Trophoblast cell (in vitro differentiated cells and primary cell): ENCODE measurements at regions not wholly inside any gene's neighbourhood (a gene's known extent, or its start where the extent isn't known, plus 50 kb on each side); places are given as distances from the start of the nearest gene placed in this dataset.
A peak's percentile ranks its signal among the peaks of the same experiment; 100 is the strongest.

ENCODE experiments used
- DNase-seq, 2 donors: peaks; one replicate each; pipeline ENCODE4 v3.0.0-alpha.2; 2016
- H2AFZ ChIP-seq: 2 replicates; pipeline ENCODE4 v1.6.1; 2013; ENCODE audit warnings: low read length, moderate library complexity, mild to moderate bottlenecking; ENCODE audit not compliant: insufficient read depth, poor library complexity
- H2AK5ac ChIP-seq: 2 replicates; pipeline ENCODE4 v1.6.1; 2013; ENCODE audit warnings: mild to moderate bottlenecking, low read length
- H2BK120ac ChIP-seq: 2 replicates; pipeline ENCODE4 v1.6.1; 2013; ENCODE audit warnings: low read length, mild to moderate bottlenecking, moderate library complexity; ENCODE audit not compliant: insufficient read depth, poor library complexity
- H2BK12ac ChIP-seq: 2 replicates; pipeline ENCODE4 v1.6.1; 2013; ENCODE audit warnings: mild to moderate bottlenecking, low read length, moderate library complexity
- H2BK5ac ChIP-seq: 2 replicates; pipeline ENCODE4 v1.6.1; 2013; ENCODE audit warnings: low read length, low read depth, moderate library complexity, mild to moderate bottlenecking; ENCODE audit not compliant: poor library complexity
- H3K14ac ChIP-seq: 2 replicates; pipeline ENCODE4 v1.6.1; 2013; ENCODE audit warnings: mild to moderate bottlenecking, low read length
- H3K18ac ChIP-seq: 2 replicates; pipeline ENCODE4 v1.6.1; 2013; ENCODE audit warnings: mild to moderate bottlenecking, low read length
- H3K23ac ChIP-seq: 2 replicates; pipeline ENCODE4 v1.6.1; 2013; ENCODE audit warnings: low read length
- H3K27ac ChIP-seq: 2 replicates; pipeline ENCODE4 v1.5.1; 2013; ENCODE audit warnings: low read depth, mild to moderate bottlenecking, inconsistent platforms, low read length, moderate library complexity
- H3K27me3 ChIP-seq: 2 replicates; pipeline ENCODE4 v1.6.1; 2013; ENCODE audit warnings: inconsistent platforms, mild to moderate bottlenecking, low read length, moderate library complexity; ENCODE audit not compliant: insufficient read depth
- H3K36me3 ChIP-seq, 2 experiments: 1 replicate in 1 of 2; 2 replicates in 1 of 2; pipeline ENCODE4 v1.6.1; 2013; ENCODE audit warnings: low read length in 2 of 2, mild to moderate bottlenecking in 2 of 2, moderate library complexity in 1 of 2; ENCODE audit not compliant: insufficient read depth in 2 of 2, control insufficient read depth in 1 of 2
- H3K4ac ChIP-seq: 2 replicates; pipeline ENCODE4 v1.6.1; 2013; ENCODE audit warnings: low read depth, mild to moderate bottlenecking, low read length, moderate library complexity
- H3K4me1 ChIP-seq, 2 experiments: 1 replicate in 1 of 2; 2 replicates in 1 of 2; pipeline ENCODE4 v1.6.1; 2013; ENCODE audit warnings: low read length in 2 of 2, mild to moderate bottlenecking in 2 of 2, moderate library complexity in 1 of 2; ENCODE audit not compliant: insufficient read depth in 2 of 2, control insufficient read depth in 1 of 2
- H3K4me2 ChIP-seq: 2 replicates; pipeline ENCODE4 v1.6.1; 2013; ENCODE audit warnings: inconsistent platforms, mild to moderate bottlenecking, low read length, moderate library complexity
- H3K4me3 ChIP-seq: 2 replicates; pipeline ENCODE4 v1.5.1; 2013; ENCODE audit warnings: mild to moderate bottlenecking, low read depth, low read length, inconsistent platforms
- H3K79me1 ChIP-seq: one replicate; pipeline ENCODE4 v1.6.1; 2013; ENCODE audit warnings: low read length
- H3K79me2 ChIP-seq: 2 replicates; pipeline ENCODE4 v1.6.1; 2013; ENCODE audit warnings: low read length, mild to moderate bottlenecking; ENCODE audit not compliant: control insufficient read depth, insufficient read depth, poor library complexity
- H3K9ac ChIP-seq: 2 replicates; pipeline ENCODE4 v1.6.1; 2013; ENCODE audit warnings: mild to moderate bottlenecking, low read length
- H3K9me3 ChIP-seq: 2 replicates; pipeline ENCODE4 v1.6.1; 2013; ENCODE audit warnings: low read depth, mild to moderate bottlenecking, control low read depth, inconsistent platforms, low read length; ENCODE audit not compliant: insufficient read depth
- H4K12ac ChIP-seq: 2 replicates; pipeline ENCODE4 v1.6.1; 2013; ENCODE audit warnings: low read depth, mild to moderate bottlenecking, low read length, moderate library complexity
- H4K8ac ChIP-seq: 2 replicates; pipeline ENCODE4 v1.6.1; 2013; ENCODE audit warnings: low read depth, mild to moderate bottlenecking, low read length, moderate library complexity
- H4K91ac ChIP-seq: one replicate; pipeline ENCODE4 v1.6.1; 2013; ENCODE audit warnings: low read depth, mild to moderate bottlenecking, low read length, moderate library complexity
- WGBS: extraction: QIAGEN DNeasy Blood & Tissue Kit; methylation state at CpG from one replicate; pipeline ENCODE4 v1.1.7; 2013; ENCODE audit warnings: missing lambda C conversion rate; ENCODE audit not compliant: insufficient read length, insufficient coverage; ENCODE audit errors: extremely low coverage; 5-methylcytosine and 5-hydroxymethylcytosine counted together

DNA sequence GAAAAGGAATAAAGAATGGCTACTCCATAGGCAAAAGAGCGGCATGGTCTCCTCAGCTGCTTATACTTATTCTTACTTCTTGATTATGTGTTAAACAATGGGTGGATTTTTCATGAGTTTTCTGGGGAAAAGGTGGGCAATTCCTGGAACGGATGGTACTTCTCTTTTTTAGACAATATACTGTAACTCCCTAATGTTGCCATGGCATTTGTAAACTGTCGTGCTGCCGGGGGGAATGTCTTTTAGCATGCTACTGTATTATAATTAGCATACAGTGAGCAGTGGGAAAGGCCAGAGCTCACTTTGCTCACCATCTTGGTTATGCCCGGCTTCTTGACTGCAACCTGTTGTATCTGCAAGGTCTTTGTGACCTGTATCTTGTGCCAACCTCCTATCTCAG, 372.1 kb upstream of the AKR1E2 start:
- H3K18ac ChIP-seq: no peak overlapping the region
- no peak overlapping the region for H4K91ac ChIP-seq
- H2BK5ac ChIP-seq: no peak overlapping the region
- no peak overlapping the region for H3K4me2 ChIP-seq
- no peaks in the 10 kb centered on the region for H3K36me3 ChIP-seq
- H3K79me2 ChIP-seq: no peaks in the 10 kb centered on the region
- H3K23ac ChIP-seq: no peak overlapping the region
- H2AK5ac ChIP-seq: no peak overlapping the region
- no peak overlapping the region for H3K14ac ChIP-seq
- H2BK120ac ChIP-seq: no peak overlapping the region
- H3K4me1 ChIP-seq: peaks cover 4 to 5% of the 10 kb centered on the region in 2 experiments
- no peak overlapping the region for H2BK12ac ChIP-seq
- no peak overlapping the region for H4K12ac ChIP-seq
- no peak overlapping the region for H3K4ac ChIP-seq
- no peak overlapping the region for H3K4me3 ChIP-seq
- H3K27me3 ChIP-seq: no peaks in the 10 kb centered on the region
- no peak overlapping the region for H3K27ac ChIP-seq
- H3K9ac ChIP-seq: no peak overlapping the region
- H2AFZ ChIP-seq: no peak overlapping the region
- no peak for DNase-seq
- H3K79me1 ChIP-seq: peaks cover 2% of the 10 kb centered on the region
- no peaks in the 10 kb centered on the region for H3K9me3 ChIP-seq
- no peak overlapping the region for H4K8ac ChIP-seq
- no CpG with 5 or more reads among the region's 5 CpGs for WGBS

DNA sequence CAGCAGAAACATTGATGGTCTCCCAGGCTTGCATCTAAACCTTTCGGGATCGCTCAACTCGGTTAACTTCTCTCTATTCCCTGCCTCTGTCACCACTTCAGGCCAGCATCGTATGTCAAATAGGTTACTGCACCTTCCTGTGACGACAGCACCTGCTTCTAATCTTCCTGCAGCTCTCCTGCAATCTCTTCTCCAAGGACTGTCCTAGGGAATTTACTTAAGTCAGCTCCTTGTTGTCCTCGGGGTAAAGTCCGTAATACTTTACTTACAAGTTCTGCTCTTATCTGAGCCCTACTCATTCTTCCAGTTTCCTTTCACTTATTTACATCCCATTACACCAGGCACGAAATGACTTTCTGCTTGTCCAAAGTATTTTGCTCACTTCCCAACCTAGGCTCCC, 372.7 kb upstream of the AKR1E2 start:
- no peak overlapping the region for H3K23ac ChIP-seq
- H3K36me3 ChIP-seq: no peaks in the 10 kb centered on the region
- H3K4ac ChIP-seq: no peak overlapping the region
- H3K27me3 ChIP-seq: no peaks in the 10 kb centered on the region
- H3K79me1 ChIP-seq: peaks cover 2% of the 10 kb centered on the region
- no peak overlapping the region for H2BK12ac ChIP-seq
- no peak overlapping the region for H3K14ac ChIP-seq
- H3K27ac ChIP-seq: no peak overlapping the region
- no peak overlapping the region for H4K12ac ChIP-seq
- H3K18ac ChIP-seq: no peak overlapping the region
- peak overlapping the region; percentile 64 for H2AK5ac ChIP-seq
- no peaks in the 10 kb centered on the region for H3K9me3 ChIP-seq
- peak overlapping the region; percentile 27 for H2BK5ac ChIP-seq
- no peak overlapping the region for H3K4me3 ChIP-seq
- no peak overlapping the region for H4K8ac ChIP-seq
- H4K91ac ChIP-seq: no peak overlapping the region
- no peak for DNase-seq
- whole genome bisulfite sequencing: no CpG with 5 or more reads among the region's 8 CpGs
- peaks cover 4 to 5% of the 10 kb centered on the region in 2 experiments for H3K4me1 ChIP-seq
- H3K4me2 ChIP-seq: no peak overlapping the region
- no peak overlapping the region for H3K9ac ChIP-seq
- no peak overlapping the region for H2BK120ac ChIP-seq
- H2AFZ ChIP-seq: no peak overlapping the region
- H3K79me2 ChIP-seq: no peaks in the 10 kb centered on the region

DNA sequence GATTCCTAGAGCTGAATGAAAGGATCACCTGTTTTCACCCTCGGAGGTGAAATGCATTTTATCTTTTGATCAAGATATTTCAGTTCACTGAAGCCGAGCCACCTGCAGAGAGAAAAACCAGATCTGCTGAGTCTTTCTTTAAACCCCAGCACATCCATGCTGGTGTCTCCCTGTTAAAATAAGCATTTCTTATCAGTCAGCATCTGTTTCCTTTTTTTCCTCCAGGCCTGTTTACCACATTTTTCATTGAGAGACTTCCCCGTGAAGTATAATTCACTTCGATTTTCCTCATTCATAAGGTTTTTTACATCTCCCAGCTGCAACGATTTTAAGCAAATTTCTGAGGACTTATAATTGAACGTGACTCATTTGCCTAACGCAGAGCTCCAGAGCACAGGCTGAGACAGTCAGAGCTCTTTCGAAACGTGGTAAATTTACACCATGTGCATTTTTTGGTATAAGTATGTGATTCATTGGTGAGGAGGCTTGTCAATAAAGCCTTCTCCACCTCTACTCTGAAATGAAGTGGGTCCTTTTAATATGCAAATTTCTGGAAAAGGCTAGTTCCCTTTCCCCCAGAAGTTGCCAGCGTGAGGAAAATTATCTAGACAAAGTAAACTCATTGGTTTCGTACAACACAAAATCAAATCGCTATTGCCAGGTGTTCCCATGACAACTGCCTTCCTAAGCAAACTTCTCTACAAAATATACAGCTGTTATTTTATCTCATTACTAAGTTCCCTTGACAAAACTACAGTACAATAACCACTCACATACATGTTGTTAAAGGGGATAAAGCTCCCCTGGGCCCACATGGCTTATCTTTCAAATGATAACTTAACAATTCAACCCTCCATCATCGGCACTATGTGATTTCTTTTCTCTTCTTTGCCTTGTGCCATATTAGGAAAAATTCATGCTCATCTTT, 374.8 kb upstream of the AKR1E2 start:
- Histone ChIP-seq H3K18ac (no peak overlapping the region), H3K79me2 (no peaks in the 10 kb centered on the region), H3K9ac (no peak overlapping the region), H4K8ac (no peak overlapping the region), H4K12ac (no peak overlapping the region), H3K9me3 (no peaks in the 10 kb centered on the region), H2BK5ac (peak overlapping the region; percentile 26), H3K4ac (no peak overlapping the region), H2AFZ (no peak overlapping the region), H3K14ac (no peak overlapping the region), H2AK5ac (no peak overlapping the region), H3K27ac (peak overlapping the region; percentile 48), H3K27me3 (no peaks in the 10 kb centered on the region), H2BK120ac (no peak overlapping the region), H4K91ac (no peak overlapping the region), H3K79me1 (peaks cover 2% of the 10 kb centered on the region), H3K4me3 (no peak overlapping the region), H3K23ac (no peak overlapping the region), H3K4me1 (peaks cover 4 to 5% of the 10 kb centered on the region in 2 experiments), H3K4me2 (peak overlapping the region; percentile 46), H2BK12ac (no peak overlapping the region), H3K36me3 (no peaks in the 10 kb centered on the region)
- peak; percentile 76 to 93 for DNase-seq
- no CpG with 5 or more reads among the region's 13 CpGs for WGBS

DNA sequence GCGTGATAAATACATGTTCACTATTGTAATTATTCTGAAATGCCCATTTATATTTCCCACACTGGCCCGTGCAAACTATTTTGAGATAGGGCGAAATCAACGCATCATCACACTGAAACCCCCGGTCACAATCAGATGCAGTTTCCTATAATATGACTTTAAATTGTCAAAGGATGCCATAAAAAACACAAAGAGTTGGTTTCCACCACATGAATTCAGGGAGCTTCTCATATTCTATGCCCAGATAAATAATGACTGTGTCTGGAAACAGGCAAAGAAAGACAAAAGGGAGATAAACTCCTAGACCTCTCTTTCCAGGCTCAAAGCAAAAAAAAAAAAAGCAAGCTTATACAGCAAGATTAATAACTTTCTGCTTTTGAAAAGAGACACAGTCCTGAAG, 375.8 kb upstream of the AKR1E2 start:
- Histone ChIP-seq H3K27ac (no peak overlapping the region), H3K27me3 (no peaks in the 10 kb centered on the region), H3K4ac (no peak overlapping the region), H3K36me3 (no peaks in the 10 kb centered on the region), H3K14ac (no peak overlapping the region), H3K23ac (no peak overlapping the region), H2AFZ (no peak overlapping the region), H2AK5ac (no peak overlapping the region), H3K9ac (no peak overlapping the region), H3K79me1 (peaks cover 2% of the 10 kb centered on the region), H3K4me3 (no peak overlapping the region), H3K18ac (no peak overlapping the region), H4K91ac (no peak overlapping the region), H2BK5ac (no peak overlapping the region), H4K8ac (no peak overlapping the region), H3K9me3 (no peaks in the 10 kb centered on the region), H3K4me2 (no peak overlapping the region), H3K4me1 (peaks cover 4 to 5% of the 10 kb centered on the region in 2 experiments), H3K79me2 (no peaks in the 10 kb centered on the region), H4K12ac (no peak overlapping the region), H2BK120ac (no peak overlapping the region), H2BK12ac (no peak overlapping the region)
- WGBS: no CpG with 5 or more reads among the region's 5 CpGs
- DNase-seq: no peak
